GM21526 (cell line): ENCODE measurements at regions not wholly inside any gene's neighbourhood (a gene's known extent, or its start where the extent isn't known, plus 50 kb on each side); places are given as distances from the start of the nearest gene placed in this dataset.

ENCODE experiments used
- ATAC-seq: cut with Tn5 transposase; IDR thresholded peaks from one replicate; pipeline ENCODE4 v1.9.1; 2021; ENCODE audit warnings: moderate library complexity; ENCODE audit not compliant: unreplicated experiment, low FRiP score

DNA sequence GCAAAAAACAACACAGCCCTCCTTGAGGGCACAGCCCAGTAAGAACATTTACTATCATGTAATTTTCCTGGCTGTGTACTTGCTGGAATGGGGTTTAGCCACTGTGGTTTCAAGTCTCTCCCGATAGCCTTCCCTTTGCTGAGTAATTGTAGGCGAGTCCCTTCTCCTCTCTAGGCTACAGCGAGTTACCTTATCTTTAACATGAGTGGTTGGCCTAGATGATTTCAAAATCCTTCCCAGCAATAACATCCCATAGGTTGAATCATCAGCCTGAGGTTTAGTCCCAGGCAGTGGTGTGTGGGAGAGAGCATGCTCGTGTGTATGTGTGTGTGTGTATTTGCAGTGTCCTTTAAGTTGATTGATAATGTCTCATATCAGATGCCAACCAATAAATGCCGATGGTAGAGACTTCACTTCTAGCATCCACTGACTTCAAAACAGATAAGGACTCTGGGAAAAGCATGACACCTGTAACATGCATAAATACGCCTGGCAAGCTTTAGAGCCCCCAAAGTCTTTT, 142.9 kb upstream of the ZMIZ1 start:
- ATAC-seq: no peak

DNA sequence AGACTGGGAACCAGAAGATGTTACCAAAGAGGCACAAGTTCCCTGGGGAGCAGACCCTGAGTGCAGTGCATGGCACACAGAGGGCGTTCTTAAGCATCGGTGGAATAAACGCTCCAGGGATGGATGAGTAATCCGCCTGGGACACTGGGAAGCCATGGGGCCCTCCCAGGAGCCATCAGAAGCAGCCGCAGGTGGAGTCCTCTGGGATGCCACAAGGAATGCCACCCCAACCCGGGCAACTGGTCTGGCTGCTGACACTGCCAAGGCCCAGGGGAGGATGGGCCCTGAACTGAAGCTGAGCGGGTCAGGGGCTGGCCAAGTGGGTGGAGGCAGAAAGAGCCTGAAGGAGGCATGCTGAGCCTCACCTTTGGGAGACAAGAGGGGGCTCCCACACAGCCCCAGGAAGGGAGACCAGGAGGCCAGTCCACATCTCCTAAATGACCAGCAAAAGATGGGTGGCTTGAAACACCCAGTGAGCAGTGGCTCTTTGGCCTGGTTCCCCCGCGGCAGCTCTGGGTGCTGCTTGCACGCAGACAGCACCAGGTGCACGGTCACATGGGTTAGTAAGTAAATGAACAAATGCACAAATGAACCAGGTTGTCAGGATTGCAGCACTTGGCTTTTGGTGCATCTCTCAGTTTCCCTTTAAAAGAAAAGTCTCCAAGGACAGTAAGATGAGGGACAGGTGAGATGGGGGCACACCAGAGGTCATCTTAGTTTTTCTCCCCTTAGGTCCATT, 141.3 kb upstream of the ZMIZ1 start:
- no peak for ATAC-seq

DNA sequence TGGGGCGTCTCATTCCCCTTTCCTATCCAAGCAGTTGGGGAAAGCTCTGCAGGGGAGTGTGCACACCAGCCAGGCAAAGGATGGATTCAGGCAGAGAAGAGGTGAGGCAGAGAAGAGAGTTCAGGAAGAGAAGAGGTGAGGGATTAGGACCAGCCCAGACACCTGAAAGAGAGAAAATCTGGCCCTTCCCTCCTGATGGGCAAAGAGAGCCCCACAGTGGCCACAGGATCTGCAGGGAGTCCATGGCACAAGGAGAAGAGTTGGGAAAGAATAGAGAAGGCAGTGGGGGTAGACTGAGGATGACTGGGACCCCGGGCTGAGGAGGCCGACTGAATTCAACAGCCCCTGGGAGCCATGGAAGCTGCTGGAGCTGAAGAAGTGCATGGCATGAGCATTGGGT, 140.4 kb upstream of the ZMIZ1 start:
- ATAC-seq: no peak

DNA sequence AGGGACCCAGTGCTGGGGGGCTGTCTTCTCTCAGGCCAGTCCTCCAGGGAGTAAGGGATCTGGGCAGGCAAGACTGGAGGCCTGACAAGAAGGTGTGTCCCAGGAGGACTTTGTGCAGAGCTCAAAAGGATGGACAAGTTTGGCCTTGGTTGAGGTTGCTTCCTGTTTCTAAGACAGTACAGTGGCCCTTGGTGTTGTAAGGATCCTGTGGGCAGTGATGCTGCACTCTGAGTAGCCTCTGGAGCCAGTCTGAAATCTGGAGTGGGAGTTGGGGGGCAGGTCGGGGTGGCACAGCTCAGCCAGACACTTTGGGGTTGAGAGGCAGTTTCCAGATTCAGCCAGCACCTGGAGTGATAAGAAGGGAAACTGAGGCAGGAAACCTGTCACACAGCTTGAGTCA, 139.2 kb upstream of the ZMIZ1 start:
- no peak for ATAC-seq

DNA sequence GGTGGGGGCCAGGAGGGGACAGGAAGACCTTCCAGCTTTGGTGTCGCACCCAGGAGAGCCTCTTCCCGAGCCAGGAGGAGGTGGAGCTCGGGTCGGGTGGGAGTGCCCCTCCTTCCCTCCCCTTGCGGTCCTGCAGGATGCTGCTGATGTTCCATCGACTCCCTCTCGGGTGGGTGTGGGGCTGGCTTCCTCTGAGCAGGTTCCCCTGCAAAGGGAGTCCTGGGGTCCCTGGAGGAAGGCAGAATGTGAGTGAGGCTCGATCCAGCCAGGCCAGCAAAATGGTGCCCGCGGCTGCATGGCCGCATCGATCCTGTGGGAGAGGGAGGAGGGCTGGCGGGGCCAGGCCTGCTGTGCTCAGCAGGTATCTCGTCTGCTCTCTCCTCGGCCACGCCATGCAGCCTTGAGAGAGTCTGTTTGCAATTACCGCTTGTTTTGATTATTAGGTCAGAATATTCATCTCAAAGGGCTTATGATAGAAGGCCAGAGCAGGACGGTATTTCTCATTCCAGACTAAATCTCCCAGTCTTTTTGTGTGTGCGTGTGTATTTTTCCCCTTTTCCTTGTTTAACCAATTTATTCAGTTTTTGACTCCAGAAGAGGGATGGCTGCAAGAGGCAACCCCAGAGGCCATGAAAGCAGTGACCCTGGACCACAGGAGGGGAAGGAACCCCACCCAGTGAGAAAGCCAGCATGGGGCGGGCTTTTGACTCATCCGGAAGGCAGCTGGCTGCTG, 137.3 kb upstream of the ZMIZ1 start:
- no peak for ATAC-seq

DNA sequence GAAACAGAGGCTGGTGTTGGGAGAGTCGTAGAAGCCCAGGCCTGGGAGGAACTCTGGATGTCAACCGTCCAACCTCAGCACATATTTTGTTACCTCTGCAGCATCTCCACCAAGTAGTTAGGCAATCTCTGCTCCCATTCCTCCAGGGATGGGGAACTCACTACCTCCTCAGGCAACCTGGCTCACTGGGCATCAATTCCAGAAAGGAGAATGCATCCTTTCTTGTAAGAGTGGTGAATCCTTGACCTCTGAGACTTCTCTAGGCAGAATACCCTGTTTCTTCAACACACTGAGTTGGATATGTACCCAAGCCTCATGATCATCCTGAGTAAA, 136.7 kb upstream of the ZMIZ1 start:
- no peak for ATAC-seq

DNA sequence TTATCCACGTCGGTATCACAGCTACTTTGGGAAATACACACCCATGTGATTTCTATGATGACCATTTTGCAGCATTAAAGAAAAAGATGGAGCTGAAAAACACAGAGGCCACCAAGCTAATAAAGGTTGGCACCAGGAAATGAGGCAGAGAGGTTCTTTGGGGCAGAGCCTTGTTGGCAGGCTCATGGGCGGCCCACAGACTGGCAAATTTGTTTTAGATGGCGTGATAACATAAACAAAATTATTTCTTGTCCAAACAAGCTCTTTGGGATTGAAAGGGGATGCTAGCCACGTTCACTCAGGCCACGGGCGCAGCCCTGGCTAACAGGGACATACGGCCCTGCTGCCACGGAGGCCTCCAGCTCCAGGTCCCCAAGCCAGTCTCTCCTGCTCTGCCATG, 135.9 kb upstream of the ZMIZ1 start:
- no peak for ATAC-seq

DNA sequence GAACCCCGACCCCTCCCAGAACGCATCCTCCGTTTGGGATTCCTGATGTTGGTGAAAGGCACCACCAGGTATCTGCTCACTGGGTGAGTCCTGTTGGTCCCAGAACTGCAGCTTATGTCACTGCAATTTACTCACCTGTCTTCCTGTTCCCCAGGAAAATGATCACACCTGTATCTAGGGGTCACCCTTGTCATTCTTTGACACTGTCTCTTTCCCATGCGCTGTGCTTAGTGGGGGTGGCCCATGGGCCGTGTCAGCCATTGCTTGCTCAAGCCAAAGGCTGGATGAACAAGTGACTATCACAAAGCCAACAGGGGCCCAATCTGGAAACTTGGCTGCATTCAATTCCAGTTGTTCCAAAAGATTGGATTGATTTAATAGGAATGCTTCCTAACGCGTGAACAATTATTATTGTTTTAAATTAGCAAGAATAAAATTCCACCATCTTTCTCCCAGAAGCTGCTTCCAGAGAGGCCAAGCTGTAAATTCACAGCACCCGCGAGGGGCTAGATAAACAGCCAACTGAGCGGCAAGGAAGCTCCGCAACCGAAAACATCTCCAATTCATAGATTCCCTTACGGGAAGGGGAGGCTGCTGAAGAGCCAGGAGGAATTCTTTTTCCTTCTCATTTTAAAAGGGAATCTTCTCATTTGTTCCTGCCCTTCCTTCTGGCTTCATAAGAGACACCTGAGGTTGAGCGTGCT, 134.8 kb upstream of the ZMIZ1 start:
- ATAC-seq: no peak

DNA sequence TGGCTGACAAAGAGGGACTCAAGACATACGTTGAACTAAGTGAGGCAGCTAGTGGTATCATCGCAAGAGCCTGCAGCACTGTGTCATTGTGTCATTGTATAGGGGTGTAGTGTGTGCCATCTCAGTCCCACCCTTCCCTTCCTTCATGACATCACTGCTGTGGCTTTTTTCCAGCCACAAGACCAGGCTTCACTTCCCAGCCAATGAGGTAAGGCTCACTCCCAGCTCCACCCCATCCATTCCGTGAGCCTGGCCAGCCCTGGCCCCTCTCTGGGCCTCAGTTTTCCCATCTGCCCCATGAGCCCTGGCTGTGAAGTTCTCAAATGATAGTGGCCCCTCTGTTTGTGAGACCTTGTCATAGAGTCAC, 134.3 kb upstream of the ZMIZ1 start:
- ATAC-seq: no peak

DNA sequence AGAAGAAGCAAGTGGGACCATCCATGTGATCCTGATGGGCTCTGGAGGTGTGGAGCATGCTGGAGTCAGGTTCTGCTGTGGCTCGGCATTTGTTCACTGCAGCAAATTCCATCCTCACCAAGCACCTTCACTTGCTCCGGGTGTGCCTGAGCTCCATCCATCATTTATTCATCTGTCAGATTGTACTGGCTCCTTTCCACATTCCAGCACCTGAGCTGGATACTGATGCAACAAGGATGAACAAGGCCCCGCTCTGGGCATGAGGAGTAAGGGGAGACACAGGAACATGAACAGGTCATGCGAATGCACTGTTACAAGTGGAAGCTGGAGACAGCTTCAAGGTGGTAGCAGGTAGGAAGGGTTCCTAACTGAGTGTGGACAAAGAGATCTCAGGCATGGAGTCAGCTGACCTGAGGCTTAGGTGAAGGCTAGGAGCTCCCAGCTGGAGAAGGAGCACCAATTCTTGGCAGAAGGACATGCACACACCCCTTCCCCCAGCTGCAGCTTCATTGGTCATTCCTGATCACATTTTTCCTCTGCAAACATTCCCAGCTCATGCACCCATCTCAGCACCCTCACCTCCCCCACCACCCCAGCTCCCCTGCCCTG, 133.7 kb upstream of the ZMIZ1 start:
- ATAC-seq: no peak

DNA sequence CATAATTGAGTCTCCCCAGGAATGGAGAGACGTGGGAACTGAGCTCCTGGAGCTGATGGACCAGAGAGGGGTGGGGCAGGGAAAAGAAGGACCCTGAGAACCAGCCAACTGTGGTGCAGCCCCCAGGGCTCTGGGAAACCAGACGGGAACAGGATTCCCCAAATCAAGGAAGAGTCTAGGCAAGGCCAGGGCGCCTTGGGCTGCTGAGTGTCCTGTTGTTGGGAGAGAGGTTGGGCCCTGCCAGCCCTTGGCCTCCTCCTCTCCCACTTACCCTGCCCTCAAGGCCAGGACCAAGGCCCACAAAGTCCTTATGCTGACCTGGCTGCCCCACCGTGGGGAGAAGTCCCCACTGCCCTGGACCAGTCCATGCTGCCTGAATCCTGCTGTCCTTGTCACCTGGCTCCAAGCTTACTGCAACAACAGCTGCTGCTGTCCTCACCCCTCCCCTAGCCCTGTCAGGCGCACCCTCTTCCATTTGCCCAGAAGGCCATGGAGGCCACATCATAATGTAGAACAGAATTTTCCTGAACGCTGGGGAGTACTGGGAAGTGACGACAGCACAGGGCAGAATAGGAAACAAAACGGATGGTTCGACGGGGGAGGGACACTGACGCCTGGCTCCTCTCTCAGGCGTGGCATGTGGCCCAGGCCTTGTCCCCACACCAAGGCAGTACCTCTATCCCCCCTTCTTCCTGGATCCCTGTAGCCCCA, 132.9 kb upstream of the ZMIZ1 start:
- ATAC-seq: no peak

DNA sequence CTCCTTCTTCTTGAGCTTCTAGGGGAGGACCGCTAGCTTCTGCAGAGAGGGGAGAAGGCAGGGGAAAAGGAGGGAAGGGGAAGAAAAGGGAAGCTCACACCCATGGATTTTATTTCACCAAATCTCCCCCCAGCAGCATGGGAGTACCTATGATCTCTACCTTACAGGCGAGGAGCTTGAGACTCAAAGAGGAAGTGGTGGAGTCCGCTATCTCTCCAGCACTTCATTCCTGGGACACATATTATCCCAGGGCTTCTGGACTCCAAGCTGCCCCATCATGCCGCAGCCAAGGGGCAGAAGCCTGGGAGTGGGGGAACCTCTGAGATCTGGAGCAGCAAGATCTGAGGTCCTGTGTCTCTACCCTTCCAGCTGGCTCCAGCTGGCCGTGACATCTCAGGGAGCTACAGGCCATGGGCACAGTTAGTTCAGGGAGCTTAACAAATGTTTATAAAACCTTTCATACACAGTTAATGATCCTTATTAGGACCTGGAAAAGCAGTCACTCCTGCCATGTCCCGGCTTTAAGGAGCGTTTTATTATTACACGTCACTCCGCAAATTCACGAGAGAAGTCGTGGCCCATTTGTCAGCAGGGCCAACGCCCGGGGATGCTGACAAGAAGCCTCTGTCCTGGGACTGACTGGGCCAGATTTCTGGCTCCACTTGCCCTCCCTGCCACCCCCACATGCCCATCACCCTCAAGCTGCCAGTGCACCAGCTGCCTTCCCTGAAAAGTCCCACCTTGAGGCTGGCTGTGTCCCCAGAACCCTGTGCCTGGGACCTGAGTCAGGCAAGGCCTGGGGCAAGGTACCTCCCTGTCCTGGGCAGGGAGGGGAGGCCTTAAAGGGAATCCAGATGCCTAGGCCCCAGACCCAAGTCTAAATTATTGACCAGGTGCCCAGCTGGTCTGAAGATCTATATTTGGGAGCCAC, 132.1 kb upstream of the ZMIZ1 start:
- ATAC-seq: no peak

DNA sequence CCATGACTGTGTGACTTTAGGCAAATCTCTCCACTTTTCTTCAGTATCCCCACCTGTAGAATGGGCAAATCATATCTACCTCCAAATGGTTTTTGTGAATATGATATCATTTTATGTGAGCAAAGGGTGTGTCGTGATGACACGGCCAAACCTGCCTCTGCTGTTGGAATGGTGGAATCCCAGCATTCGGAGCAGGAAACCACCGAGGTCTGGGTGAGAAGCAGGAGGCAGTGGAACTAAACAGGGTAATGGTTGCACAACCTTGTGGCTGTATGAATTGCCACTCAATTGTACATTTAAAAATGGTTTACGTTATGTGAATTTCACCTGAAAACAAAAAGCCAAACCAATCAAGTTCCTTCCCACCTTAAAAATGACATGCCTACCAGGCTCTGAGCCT, 131.4 kb upstream of the ZMIZ1 start:
- no peak for ATAC-seq

DNA sequence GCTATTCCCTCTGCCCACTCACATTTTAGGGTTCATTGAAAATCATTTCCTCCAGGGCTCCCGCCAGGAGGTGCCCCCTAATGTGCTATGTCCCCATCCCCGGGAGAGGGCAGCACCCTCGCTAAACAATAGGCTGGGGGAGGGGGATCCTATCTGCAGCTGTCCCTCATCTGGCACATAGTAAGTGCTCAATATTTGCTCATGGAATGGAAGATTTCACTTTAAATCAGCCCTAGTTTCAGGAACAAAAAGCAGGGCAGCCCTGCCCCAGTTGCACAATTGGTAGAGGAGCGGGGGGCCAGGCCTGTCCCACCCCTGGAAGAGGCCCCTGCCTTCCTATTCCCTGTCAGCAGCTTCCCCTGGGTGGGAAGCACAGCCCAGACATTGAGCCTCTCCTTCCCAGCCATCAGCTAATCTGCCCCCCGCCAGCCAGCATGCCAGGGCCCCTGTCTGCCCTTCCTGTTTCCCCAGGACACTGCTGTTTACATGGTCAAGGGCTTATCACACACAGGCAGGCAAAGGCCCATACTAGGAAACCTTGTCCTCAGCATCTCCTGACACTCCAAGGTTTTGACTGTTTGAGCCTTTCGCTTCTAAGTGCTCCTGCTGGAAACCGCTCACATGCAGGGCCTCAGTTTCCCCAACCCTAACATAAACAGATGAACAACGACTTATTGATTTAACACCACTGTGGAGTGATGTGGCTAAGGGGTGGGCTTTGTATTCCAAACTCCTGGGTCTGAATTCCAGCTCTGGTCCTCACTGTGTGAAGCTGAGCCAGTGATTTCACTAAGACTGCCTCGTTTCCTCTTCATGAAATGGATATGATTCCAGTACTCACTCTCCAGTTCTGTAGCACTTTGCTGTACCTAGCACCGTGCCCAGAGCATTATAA, 130.7 kb upstream of the ZMIZ1 start:
- no peak for ATAC-seq

DNA sequence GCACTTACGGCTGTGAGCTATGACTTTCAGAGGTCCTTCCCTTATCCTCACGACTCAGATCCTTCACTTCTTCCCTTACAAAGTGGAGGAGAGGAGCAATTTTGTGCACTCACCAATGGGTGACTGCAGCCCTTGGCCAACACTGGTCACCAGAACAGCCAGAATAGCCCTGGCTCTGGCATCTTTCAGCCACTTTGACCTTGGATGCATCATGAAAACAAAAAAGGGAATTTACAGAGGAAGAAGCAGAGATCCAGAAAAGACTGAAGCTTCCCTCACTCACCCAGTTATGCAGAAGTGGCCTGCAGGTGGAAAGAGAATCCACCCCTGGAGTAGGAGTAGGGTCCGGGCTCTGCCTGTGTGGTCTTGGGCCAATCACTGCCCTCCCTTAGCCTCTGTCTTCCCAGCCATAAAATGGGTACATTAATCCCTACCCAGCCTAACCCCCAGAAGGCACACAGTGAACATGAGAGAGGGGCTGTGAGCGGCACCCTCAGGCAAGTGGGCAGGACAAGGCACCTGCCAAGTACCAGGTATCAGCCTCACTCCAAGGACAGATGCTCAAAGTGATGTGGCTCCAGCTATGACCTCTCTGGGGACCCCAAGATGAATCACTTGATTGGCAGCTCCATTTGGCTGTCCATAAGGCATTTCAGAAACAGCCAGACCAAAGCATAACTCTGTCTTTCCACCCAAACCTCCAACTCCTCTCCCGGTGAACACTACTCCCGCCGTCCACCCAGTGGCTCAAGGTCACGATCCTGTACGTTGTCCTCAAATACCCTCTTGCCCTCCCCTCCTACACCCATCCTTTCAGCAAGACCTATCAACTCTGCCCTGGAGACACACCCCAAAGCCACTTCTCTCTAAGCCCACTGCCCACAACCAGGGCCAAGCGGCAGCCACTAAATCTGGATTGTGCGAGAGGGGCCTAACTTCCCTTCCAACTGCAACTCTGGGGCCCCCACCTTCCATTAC, 129.8 kb upstream of the ZMIZ1 start:
- ATAC-seq: no peak

DNA sequence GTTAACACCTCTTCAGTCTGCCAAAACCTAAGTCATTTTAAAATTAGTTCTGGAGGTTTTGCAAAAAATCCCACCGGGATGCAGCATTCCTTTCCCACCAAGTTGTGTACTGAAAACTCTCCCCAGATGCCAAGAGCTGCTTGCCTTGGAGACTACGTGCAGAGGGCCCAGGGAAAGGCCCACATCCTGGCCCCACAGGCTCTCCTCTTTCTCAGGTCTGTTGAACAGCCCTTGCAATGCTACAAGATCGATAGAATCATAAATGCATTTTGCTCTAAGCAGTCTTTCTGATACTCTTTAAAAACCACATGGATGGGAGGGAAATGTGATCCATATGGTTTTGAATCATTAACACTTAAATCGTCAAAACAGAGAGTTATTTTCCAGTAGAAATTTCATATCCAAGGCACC, 126.7 kb upstream of the ZMIZ1 start:
- ATAC-seq: no peak

DNA sequence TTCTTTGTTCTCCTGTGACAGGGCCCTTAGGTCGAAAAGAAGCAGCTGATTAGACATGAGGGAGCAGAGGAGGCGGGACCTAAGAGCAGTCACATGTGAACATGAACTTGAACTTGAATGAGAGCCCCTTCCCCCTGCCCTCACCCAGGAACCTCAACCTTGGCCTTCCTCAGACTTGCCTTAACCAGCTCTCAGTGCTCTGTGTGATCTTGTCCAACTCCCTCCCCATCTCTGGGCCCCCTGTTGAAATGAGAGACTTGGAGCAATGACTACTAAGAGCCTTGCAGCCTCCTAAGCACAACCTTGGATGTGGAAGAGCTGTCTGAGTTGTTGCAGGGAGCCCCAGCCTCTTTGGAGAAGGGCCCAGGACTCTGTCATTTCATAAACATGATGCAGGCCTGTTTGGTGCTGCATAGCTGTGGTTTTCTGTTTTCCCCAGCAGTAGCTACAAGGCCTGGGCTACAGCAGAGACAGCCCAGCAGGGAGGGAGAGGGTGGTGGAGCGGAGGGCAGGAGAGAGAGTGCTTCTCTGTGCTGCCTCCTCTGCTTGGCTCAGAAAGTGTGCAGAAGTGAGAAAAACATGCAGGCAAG, 123.9 kb upstream of the ZMIZ1 start:
- ATAC-seq: no peak
